ENCODE measurements at regions not wholly inside any gene's neighbourhood (a gene's known extent, or its start where the extent isn't known, plus 50 kb on each side); places are given as distances from the start of the nearest gene placed in this dataset.

GRCh38 chr9:13556656-13557055 lies 277.2 kb upstream of the MPDZ start:
- H3K9me2 ChIP-seq (ENCODE audit: insufficient read depth), result no peaks in the 10 kb centered on the region
- H2AFZ ChIP-seq, result no peak overlapping the region
- DNase-seq, result no peak
- peaks cover 31% of the 10 kb centered on the region; the same call in 1 of the 2 replicates for H3K27me3 ChIP-seq (replicated peaks; ENCODE audit: insufficient read depth)
- H3F3A ChIP-seq (ENCODE audit: insufficient read depth), result no peaks in the 10 kb centered on the region
- WGBS, 2 experiments (ENCODE audit: low coverage in 1 of 2, low lambda C conversion rate in 2 of 2, missing lambda C conversion rate in 2 of 2), result 40 to 42% methylated on average over 2 of the region's 2 CpGs
- no peaks in the 10 kb centered on the region for H3K4me1 ChIP-seq (ENCODE audit: insufficient read depth)
- no peaks in the 10 kb centered on the region for H3K79me2 ChIP-seq (ENCODE audit: insufficient read depth)
- H3K9ac ChIP-seq, result no peak overlapping the region
- no peaks in the 10 kb centered on the region for H3K36me3 ChIP-seq (ENCODE audit: low read depth)
- in situ Hi-C loops (cut with MboI), result no loop called here
- H3K27ac ChIP-seq, result no peak overlapping the region
- H3K4me2 ChIP-seq (ENCODE audit: unreplicated experiment), result no peak overlapping the region
- TF ChIP-seq EZH2phosphoT487 (IDR thresholded peaks at IDR 0.05; ENCODE audit: insufficient read depth, low read depth) (no peak), EZH2 (IDR thresholded peaks at IDR 0.05; ENCODE audit: insufficient read depth, poor library complexity, severe bottlenecking) (no peak)
- H3K9me3 ChIP-seq (ENCODE audit: low read depth), result no peaks in the 10 kb centered on the region
- H3K4me3 ChIP-seq, result no peak overlapping the region
- H4K20me1 ChIP-seq (ENCODE audit: insufficient read depth), result no peaks in the 10 kb centered on the region

- Histone ChIP-seq H3K27ac (no peak overlapping the region), H3K79me2 (ENCODE audit: insufficient read depth) (no peaks in the 10 kb centered on the region), H4K20me1 (ENCODE audit: insufficient read depth) (no peaks in the 10 kb centered on the region), H3K9me2 (ENCODE audit: insufficient read depth) (no peaks in the 10 kb centered on the region), H3F3A (ENCODE audit: insufficient read depth) (no peaks in the 10 kb centered on the region), H3K4me1 (ENCODE audit: insufficient read depth) (no peaks in the 10 kb centered on the region), H3K36me3 (ENCODE audit: low read depth) (no peaks in the 10 kb centered on the region), H3K4me2 (ENCODE audit: unreplicated experiment) (no peak overlapping the region), H3K4me3 (no peak overlapping the region), H3K9me3 (ENCODE audit: low read depth) (no peaks in the 10 kb centered on the region), H3K9ac (no peak overlapping the region), H3K27me3 (replicated peaks; ENCODE audit: insufficient read depth) (peaks cover 31% of the 10 kb centered on the region; the same call in 1 of the 2 replicates), H2AFZ (no peak overlapping the region)
- whole genome bisulfite sequencing, 2 experiments (ENCODE audit: low coverage in 1 of 2, low lambda C conversion rate in 2 of 2, missing lambda C conversion rate in 2 of 2), result 53 to 70% methylated on average over 5 of the region's 5 CpGs
- TF ChIP-seq EZH2 (IDR thresholded peaks at IDR 0.05; ENCODE audit: insufficient read depth, poor library complexity, severe bottlenecking) (no peak), EZH2phosphoT487 (IDR thresholded peaks at IDR 0.05; ENCODE audit: insufficient read depth, low read depth) (no peak)
- no peak for DNase-seq
- in situ Hi-C loops (cut with MboI), result no loop called here
Measured at GRCh38 chr9:13555989-13556500, 276.6 kb upstream of the MPDZ start.

- WGBS, 2 experiments (ENCODE audit: low coverage in 1 of 2, low lambda C conversion rate in 2 of 2, missing lambda C conversion rate in 2 of 2), result 77 to 81% methylated on average over 4 of the region's 4 CpGs
- Histone ChIP-seq H3K36me3 (ENCODE audit: low read depth) (no peaks in the 10 kb centered on the region), H3K79me2 (ENCODE audit: insufficient read depth) (no peaks in the 10 kb centered on the region), H3K27me3 (replicated peaks; ENCODE audit: insufficient read depth) (peaks cover 31% of the 10 kb centered on the region; the same call in 1 of the 2 replicates), H2AFZ (no peak overlapping the region), H3K4me1 (ENCODE audit: insufficient read depth) (no peaks in the 10 kb centered on the region), H3K9me3 (ENCODE audit: low read depth) (no peaks in the 10 kb centered on the region), H3K4me3 (no peak overlapping the region), H3K27ac (no peak overlapping the region), H3F3A (ENCODE audit: insufficient read depth) (no peaks in the 10 kb centered on the region), H4K20me1 (ENCODE audit: insufficient read depth) (no peaks in the 10 kb centered on the region), H3K9ac (no peak overlapping the region), H3K4me2 (ENCODE audit: unreplicated experiment) (no peak overlapping the region), H3K9me2 (ENCODE audit: insufficient read depth) (no peaks in the 10 kb centered on the region)
- no peak for DNase-seq
- in situ Hi-C loops (cut with MboI), result no loop called here
- TF ChIP-seq EZH2phosphoT487 (IDR thresholded peaks at IDR 0.05; ENCODE audit: insufficient read depth, low read depth) (no peak), EZH2 (IDR thresholded peaks at IDR 0.05; ENCODE audit: insufficient read depth, poor library complexity, severe bottlenecking) (no peak)
Measured at GRCh38 chr9:13555516-13555915, 276.0 kb upstream of the MPDZ start.

- no peaks in the 10 kb centered on the region for H3K79me2 ChIP-seq (ENCODE audit: insufficient read depth)
- H3K4me3 ChIP-seq, result no peak overlapping the region
- no peak for DNase-seq
- H4K20me1 ChIP-seq (ENCODE audit: insufficient read depth), result no peaks in the 10 kb centered on the region
- H3K4me1 ChIP-seq (ENCODE audit: insufficient read depth), result no peaks in the 10 kb centered on the region
- in situ Hi-C loops (cut with MboI), result no loop called here
- H3F3A ChIP-seq (ENCODE audit: insufficient read depth), result no peaks in the 10 kb centered on the region
- no peaks in the 10 kb centered on the region for H3K36me3 ChIP-seq (ENCODE audit: low read depth)
- no peak overlapping the region for H3K9ac ChIP-seq
- H3K9me2 ChIP-seq (ENCODE audit: insufficient read depth), result no peaks in the 10 kb centered on the region
- H3K4me2 ChIP-seq (ENCODE audit: unreplicated experiment), result no peak overlapping the region
- peaks cover 31% of the 10 kb centered on the region; the same call in 1 of the 2 replicates for H3K27me3 ChIP-seq (replicated peaks; ENCODE audit: insufficient read depth)
- TF ChIP-seq EZH2phosphoT487 (IDR thresholded peaks at IDR 0.05; ENCODE audit: insufficient read depth, low read depth), result no peak
- no peak for TF ChIP-seq EZH2 (IDR thresholded peaks at IDR 0.05; ENCODE audit: insufficient read depth, poor library complexity, severe bottlenecking)
- no peak overlapping the region for H2AFZ ChIP-seq
- no peaks in the 10 kb centered on the region for H3K9me3 ChIP-seq (ENCODE audit: low read depth)
- H3K27ac ChIP-seq, result no peak overlapping the region
Measured at GRCh38 chr9:13554626-13555025, 275.1 kb upstream of the MPDZ start.

Measured in GM23248 (cell line).